GM13976 (cell line): ENCODE measurements at regions not wholly inside any gene's neighbourhood (a gene's known extent, or its start where the extent isn't known, plus 50 kb on each side); places are given as distances from the start of the nearest gene placed in this dataset.

Experiments used
- DNase-seq: peaks from one replicate; pipeline ENCODE4 v3.0.0; 2012; ENCODE audit warnings: low spot score
- in situ Hi-C: fragments of 300-500 bp; cut with MboI; formaldehyde crosslinking; loops from one replicate; pipeline ENCODE4 v1.12.0; 2022; ENCODE audit warnings: low sequenced_read_pairs, mixed read lengths, inconsistent platforms; ENCODE audit not compliant: unreplicated experiment
- TF ChIP-seq, protein P1 (sequence below): IDR thresholded peaks from 2 replicates; pipeline ENCODE4 v1.5.1; 2012; ENCODE audit warnings: borderline replicate concordance, mild to moderate bottlenecking; ENCODE audit not compliant: insufficient read depth; ENCODE audit errors: extremely low read depth, missing control alignments, control extremely low read depth

DNA sequence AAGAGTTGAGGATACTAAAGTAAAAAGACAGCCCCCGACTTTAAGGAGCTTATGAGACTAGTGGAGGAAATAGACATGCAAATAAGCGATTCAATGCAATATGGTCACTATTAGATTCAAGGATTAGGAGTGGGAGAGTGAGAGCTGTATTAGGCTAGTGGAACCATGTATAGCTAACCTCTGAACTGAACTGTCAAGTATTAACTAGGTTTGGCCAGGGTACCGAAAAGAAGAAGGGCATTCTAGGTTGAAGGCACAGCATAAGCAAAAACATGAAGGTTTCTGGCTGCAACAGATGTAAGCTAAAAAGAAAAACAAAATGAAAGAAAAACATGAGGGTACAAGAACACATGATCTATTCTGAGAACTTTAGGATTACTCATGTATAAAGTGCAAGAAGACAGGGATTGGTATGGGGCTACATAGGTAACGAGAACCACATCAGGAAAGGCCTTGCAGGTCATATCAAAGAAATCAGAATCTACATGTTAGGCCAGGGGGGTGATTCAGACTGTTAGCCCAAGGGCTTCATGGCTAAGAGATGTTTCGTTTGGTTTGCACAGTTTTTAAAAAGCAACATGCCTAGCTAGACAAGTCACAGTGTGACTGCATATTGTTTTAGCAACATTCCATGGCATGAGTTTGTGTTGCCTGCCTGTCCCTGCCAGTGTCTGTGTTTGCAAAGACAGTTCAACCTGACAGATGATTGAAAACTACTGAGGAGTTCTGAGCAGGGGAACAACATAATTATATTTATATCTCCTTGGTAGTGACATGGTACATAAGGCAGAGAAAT, 54.4 kb upstream of the HAO2 start:
- no peak for DNase-seq
- TF ChIP-seq, protein P1, sequence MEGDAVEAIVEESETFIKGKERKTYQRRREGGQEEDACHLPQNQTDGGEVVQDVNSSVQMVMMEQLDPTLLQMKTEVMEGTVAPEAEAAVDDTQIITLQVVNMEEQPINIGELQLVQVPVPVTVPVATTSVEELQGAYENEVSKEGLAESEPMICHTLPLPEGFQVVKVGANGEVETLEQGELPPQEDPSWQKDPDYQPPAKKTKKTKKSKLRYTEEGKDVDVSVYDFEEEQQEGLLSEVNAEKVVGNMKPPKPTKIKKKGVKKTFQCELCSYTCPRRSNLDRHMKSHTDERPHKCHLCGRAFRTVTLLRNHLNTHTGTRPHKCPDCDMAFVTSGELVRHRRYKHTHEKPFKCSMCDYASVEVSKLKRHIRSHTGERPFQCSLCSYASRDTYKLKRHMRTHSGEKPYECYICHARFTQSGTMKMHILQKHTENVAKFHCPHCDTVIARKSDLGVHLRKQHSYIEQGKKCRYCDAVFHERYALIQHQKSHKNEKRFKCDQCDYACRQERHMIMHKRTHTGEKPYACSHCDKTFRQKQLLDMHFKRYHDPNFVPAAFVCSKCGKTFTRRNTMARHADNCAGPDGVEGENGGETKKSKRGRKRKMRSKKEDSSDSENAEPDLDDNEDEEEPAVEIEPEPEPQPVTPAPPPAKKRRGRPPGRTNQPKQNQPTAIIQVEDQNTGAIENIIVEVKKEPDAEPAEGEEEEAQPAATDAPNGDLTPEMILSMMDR: no peak
- in situ Hi-C loops: loop anchor here (25.0 kb wide), 1 partner anchor 323 kb away; the partner anchor contains the start of gene ZNF697

DNA sequence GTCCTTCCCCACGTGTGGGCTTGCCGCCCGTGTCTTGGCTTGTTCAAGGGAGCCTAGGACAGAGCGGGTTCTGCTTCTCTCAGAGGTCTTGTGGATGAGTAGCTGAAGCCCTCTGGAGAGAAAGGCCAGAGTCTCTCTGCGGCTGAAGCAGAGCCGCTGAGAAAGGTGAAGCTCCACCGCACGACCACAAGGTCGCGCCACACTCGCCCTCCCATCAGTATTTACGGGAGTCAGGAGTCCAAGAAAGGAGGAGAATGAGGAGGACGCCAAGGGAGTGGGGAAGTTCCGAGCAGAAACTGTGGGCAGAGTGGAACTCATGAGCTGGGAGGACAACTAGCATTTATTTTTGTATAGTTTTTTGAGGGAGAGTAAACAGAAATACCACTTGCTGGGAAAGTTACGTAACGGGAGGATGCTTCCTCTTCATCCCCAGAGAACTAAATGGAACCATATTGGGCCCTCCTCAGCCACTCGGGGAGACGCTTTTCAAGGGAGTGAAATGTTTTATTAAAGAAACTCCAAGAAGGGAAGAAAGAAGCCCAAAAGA, 51.6 kb upstream of the HAO2 start:
- TF ChIP-seq, protein P1: peak; percentile 7
- in situ Hi-C loops: loop anchor here (25.0 kb wide), 1 partner anchor 320 kb away; the partner anchor contains the start of gene ZNF697
- no peak for DNase-seq

DNA sequence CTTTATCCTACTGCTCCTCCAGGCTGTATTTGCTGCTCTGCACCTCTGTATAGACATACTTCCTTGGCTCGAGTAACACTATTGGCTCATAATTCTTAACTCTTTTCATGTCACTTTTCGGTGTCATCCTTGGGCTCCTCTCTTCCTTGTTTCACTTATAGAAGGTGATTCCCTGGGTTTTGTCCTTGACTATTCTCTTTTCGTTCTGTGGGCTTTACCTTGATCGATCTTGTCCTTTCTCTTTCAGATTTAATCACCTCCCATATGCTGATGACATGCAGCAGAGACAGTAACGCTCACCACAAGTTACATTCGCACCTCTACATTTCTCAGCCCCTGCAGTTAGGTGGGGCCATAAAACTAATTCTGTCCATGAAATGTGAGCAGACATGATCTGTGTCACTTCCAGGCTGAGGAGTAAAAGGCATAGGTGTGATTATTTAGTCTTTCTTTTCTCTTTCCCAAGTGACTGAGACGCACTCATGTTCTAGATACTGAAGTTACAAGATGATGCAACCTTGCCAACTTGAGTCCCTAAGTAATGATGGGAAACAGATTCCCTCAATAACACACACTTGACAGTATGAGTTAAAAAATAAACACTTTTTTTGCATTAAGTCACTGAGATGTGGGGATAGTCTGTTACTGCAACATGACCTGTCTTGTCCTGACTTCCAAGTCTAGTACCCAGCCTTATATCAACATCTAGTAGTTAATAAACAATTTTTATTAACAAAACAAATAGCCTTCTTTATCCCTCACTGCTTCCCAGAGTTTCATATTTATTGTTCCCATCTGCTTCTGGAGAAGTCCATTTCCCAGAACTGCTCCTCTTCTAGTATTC, 49.9 kb upstream of the HAO2 start:
- TF ChIP-seq, protein P1: no peak
- DNase-seq: peak; percentile 60
- in situ Hi-C loops: loop anchor here (25.0 kb wide), 1 partner anchor 319 kb away; the partner anchor contains the start of gene ZNF697
